DMS114 treated with DMSO at 0.1 percent for 48 hours (cell line): ENCODE measurements at regions not wholly inside any gene's neighbourhood (a gene's known extent, or its start where the extent isn't known, plus 50 kb on each side); places are given as distances from the start of the nearest gene placed in this dataset.

Source experiments
- DNase-seq: peaks from one replicate; lab custom pipeline; 2025; ENCODE audit not compliant: unreplicated experiment; lab: John Stamatoyannopoulos, UW

- no peak for DNase-seq
Observed at GRCh38 chr10:111493024-111493625, 416.3 kb downstream of the ADRA2A start.

DNA sequence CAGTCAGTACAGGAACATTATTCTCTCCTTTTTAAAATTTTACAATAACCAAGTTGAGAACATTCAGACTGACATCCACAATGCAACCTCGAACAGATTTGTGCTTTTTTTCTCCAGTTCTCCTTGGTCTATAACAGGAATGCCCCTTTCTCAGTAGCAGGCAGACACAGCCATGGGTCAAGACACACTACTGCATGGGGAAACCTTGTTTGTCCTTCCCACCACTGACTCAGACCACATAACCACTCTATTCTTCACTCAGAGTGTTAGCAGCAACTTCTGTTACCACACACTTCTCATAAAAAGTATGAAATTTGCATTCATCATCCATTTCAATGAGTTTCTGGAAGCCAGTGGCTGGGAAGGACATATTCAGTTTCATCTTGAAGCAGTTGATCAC, 421.7 kb downstream of the ADRA2A start:
- DNase-seq, result no peak

DNA sequence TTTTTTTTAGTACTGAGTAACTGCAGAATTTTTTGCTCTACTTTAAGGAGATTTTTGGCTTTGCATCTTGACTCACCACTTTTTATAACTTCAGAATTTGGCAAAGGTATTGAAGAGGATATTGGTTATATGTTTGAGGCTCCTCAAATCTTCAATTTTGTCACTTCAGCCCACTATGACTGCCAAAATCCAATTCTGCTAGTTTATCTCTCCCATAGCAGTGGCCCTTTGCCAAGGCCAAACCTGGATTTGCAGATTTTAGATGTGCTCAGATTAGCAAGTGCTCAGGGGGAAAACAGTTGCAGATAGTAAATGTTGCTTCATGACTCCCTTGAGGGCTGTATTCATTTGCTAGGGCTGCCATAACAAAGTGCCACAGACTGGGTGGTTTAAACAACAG, 427.5 kb downstream of the ADRA2A start:
- DNase-seq, result no peak

DNA sequence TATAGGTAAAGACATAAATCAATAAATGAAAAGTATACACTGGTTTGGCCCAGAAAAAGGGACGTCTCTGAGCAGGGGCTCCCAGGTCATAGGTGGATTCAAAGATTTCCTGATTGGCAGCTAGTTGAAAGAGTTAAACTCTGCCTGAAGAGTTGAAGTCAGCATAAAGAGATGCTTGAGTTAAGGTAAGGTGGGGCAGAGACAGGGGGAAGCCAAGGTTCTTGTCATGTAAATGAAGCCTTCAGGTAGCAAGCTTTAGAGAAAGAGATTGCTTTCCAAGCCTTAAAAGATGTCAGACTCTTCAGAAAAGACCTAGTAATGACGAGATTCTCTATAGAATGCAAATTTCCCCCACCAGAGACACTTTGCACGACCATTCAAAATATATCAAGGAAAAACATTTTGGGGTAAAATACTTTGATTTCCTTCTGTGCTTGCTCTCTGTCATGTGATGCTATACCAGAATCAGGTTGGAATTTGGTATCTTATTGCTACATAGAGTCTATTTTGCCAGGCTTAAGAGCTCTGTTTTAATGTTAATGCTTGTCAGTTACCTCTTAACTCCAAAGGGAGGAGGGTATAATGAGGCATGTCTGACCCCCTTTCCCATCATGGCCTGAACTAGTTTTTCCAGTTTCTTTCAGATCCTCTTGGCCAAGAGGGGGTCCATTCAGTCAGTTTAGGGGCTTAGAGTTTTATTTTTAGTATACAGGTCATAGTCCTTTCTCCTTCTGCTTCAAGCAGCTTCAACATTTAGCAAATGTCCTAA, 429.6 kb downstream of the ADRA2A start:
- DNase-seq, result no peak

- DNase-seq, result no peak
Observed at GRCh38 chr10:111511751-111512150, 434.9 kb downstream of the ADRA2A start.

- no peak for DNase-seq
Observed at GRCh38 chr10:111515264-111515663, 438.4 kb downstream of the ADRA2A start.

GRCh38 chr10:111515706-111516105, 438.9 kb downstream of the ADRA2A start:
- no peak for DNase-seq

DNA sequence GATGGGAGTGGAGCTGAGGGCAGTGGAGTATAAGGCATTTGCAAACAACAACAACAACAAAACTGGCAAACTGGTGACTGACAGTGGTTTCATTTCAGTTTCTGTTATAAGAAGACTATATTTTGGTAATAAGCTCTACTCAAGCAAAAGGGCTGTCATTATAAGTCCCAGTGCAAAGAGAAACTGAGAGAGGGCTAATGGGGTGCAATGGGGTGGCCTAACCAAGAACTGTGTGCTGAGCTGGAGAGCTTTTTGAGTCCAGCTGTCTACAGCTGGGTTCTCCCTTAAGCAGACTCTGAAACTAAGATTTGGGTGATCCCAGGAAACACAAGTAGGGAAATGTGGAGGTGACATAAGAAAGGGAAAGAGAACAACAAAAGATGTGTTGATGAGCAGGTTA, 439.3 kb downstream of the ADRA2A start:
- no peak for DNase-seq

DNA sequence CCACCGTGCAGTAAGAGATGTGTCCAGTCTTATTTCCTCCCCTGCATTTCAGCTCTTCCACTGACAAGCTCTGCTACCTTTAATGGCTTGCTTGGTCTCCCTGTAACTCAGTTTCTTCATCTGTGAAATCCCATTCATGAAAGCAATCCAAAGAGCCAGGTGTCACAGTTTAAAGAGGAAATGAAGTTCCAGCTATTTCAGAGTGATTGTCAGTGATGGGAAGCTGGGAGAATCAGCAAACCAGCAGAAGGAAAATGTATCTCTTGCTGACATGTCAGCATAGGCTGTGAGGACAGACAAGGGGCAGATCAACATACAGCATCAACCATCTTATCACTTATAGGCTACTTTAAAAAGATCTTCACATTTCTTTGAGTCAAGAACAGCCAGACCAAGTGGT, 445.3 kb downstream of the ADRA2A start:
- no peak for DNase-seq

DNA sequence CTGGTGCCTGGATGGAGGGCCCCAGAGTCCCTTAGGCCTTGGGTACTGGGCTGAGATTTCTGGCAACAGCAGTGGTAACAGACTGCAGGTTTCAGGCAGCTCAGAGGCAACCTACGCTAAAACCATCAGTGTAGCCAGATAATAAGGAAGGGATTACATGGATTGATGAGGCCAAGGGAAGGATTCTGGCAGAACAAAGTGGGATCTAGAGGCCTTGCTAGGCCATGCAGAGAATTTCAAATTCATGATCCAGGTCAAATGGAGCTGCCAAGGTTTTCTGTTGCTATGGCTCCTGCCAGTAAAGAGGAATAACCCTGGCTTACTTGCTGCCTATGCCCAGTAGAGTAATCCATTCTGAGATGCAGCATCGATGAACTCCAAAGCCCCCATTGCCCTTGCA, 445.7 kb downstream of the ADRA2A start:
- no peak for DNase-seq

- DNase-seq, result no peak
Observed at GRCh38 chr10:111523016-111523415, 446.2 kb downstream of the ADRA2A start.

DNA sequence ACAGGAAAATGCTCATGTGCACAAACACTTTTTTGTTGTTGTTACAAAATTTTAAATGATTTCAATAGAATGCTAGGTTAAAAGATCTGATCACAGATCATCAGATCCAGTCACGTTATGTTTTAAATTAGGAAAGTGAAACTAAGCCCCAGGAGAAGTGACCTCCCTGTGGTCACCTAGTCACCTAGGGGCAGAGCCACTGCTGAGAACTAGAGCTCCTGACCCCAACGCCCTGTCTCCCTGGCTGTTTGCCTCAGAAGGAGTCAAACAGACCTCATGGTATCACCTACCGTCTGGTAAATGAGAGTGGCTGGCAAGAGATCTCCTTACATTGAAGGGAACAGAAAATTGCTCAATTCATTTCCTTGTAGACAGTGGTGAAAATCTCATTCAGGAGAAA, 447.3 kb downstream of the ADRA2A start:
- no peak for DNase-seq

GRCh38 chr10:111525696-111526095, 448.9 kb downstream of the ADRA2A start:
- no peak for DNase-seq

DNA sequence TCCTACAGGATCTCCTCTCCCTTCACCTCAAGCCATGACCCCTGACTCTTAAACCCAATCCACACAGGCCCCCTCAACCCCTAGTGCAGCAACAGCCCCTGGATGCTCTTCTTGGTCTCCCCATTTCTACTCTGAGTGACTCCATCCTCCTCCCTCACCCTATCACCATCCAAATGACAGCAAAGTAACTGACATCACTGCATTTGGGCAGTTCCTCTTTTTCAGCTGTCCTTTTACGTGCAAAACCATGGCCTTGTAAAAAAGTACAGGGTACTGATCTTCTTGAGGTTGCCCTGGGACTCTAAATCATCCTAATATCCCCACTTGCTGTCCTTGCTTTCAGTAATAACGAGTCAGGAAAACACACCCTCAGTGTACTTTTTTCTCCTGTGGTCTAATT, 454.9 kb downstream of the ADRA2A start:
- DNase-seq, result no peak

GRCh38 chr10:111532139-111532538, 455.3 kb downstream of the ADRA2A start:
- no peak for DNase-seq

DNA sequence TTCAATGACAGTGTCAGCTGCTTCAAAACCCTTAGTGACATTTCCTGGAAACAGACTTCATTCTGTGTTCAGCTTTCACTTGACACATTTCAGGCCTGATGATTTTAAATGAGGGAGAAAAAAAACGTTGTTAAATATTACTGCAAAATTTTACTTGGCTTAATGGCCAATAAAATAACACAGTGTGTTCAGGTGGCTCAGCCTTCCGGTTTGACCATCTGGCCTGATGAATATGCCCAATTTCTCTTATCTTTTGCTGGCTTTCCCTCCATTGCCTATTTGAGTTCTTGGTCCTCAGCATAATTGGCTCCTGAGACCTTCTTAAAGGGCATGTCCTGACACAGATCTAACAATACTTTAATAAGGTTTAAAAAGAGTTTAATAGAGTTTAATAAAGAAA, 462.4 kb downstream of the ADRA2A start:
- DNase-seq, result no peak

- DNase-seq, result no peak
Observed at GRCh38 chr10:111543854-111544253, 467.0 kb downstream of the ADRA2A start.

GRCh38 chr10:111545861-111546605, 469.2 kb downstream of the ADRA2A start:
- no peak for DNase-seq

GRCh38 chr10:111548084-111548726, 471.4 kb downstream of the ADRA2A start:
- no peak for DNase-seq

DNA sequence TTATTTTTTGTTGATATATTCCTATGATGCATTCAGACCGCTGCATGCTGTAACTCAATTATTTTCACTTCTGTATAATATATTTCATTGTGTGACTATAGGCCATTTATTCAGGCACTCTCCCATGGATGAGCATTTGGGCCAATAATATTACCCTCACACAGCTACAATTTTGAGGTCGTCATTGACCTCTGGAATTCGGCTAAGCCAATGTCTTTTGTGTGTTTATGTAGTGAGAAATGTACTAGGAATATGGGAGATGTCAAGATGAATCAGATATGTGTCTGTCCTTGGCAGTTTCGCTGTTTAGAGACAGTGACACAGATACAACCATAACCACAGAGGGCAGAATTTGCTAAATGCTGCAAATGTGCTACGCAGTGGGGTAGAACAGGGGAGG, 474.2 kb downstream of the ADRA2A start:
- no peak for DNase-seq

GRCh38 chr10:111556666-111557065, 479.8 kb downstream of the ADRA2A start:
- no peak for DNase-seq

DNA sequence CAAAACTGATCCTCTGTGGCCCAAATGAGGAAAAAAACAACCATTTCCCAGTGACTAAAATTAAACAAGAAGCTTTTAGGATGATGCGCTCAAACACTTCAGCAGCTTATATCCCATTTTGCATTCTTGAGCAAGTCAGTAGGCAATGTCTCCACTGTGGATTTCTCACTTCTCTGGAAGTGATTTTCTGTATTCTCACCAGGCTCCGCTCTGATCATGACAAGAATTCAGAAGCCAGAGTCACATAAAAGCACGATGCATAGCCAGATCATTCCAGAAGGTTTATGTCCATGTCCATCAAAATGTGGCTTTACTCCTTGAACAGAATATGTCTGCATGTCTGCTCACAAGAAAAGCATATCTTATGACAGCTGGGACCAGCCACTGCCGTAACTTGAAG, 481.4 kb downstream of the ADRA2A start:
- DNase-seq, result no peak
